ENCODE measurements at regions not wholly inside any gene's neighbourhood (a gene's known extent, or its start where the extent isn't known, plus 50 kb on each side); places are given as distances from the start of the nearest gene placed in this dataset.
"Not testable (repeated sequence)": the region's sequence is repeated elsewhere in the genome, so short reads cannot be mapped to it uniquely, and the experiment has no call there.

GRCh38 chr5:123701511-123702200 lies 189.7 kb downstream of the CSNK1G3 start:
- H3K27me3 Mint-ChIP-seq (ENCODE audit: low read depth) = no peaks in the 10 kb centered on the region
- H3K4me1 Mint-ChIP-seq (ENCODE audit: low read depth) = no peaks in the 10 kb centered on the region
- H3K4me3 Mint-ChIP-seq = no peak overlapping the region
- POLR2A ChIA-PET = no interaction called here
- DNase-seq (no peak), ATAC-seq (no peak)
- H3K36me3 Mint-ChIP-seq (ENCODE audit: low read depth) = no peaks in the 10 kb centered on the region
- CTCF ChIA-PET = no interaction called here
- no peaks in the 10 kb centered on the region for H3K9me3 Mint-ChIP-seq (ENCODE audit: insufficient read depth)
- no peak overlapping the region for H3K27ac Mint-ChIP-seq

- Mint-ChIP-seq H3K4me1 (ENCODE audit: low read depth) (no peaks in the 10 kb centered on the region), H3K27ac (no peak overlapping the region), H3K27me3 (ENCODE audit: low read depth) (no peaks in the 10 kb centered on the region), H3K36me3 (ENCODE audit: low read depth) (no peaks in the 10 kb centered on the region), H3K4me3 (no peak overlapping the region), H3K9me3 (ENCODE audit: insufficient read depth) (no peaks in the 10 kb centered on the region)
- ATAC-seq = no peak
- CTCF ChIA-PET = no interaction called here
- DNase-seq = no peak
- POLR2A ChIA-PET = no interaction called here
These were observed 188.8 kb downstream of the CSNK1G3 start for GRCh38 chr5:123700624-123701287.

GRCh38 chr5:123699571-123699970 lies 187.6 kb downstream of the CSNK1G3 start:
- no peak for ATAC-seq
- Mint-ChIP-seq H3K27ac (no peak overlapping the region), H3K36me3 (ENCODE audit: low read depth) (no peaks in the 10 kb centered on the region), H3K9me3 (ENCODE audit: insufficient read depth) (no peaks in the 10 kb centered on the region), H3K27me3 (ENCODE audit: low read depth) (no peaks in the 10 kb centered on the region), H3K4me1 (ENCODE audit: low read depth) (no peaks in the 10 kb centered on the region), H3K4me3 (no peak overlapping the region)
- POLR2A ChIA-PET = no interaction called here
- DNase-seq = no peak
- CTCF ChIA-PET = no interaction called here

DNA sequence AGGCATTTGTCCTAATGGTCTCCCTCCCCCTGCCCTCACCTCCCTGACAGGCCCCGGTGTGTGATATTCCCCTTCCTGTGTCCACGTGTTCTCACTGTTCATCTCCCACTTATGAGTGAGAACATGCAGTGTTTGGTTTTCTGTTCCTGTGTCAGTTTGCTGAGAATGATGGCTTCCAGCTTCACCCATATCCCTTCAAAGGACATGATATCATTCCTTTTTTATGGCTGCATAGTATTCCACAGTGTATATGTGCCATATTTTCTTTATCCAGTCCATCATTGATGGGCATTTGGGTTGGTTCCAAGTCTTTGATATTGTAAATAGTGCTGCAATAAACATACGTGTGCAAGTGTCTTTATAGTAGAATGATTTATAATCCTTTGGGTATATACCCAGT lies 187.0 kb downstream of the CSNK1G3 start:
- H3K27me3 Mint-ChIP-seq (ENCODE audit: low read depth); POLR2A ChIA-PET; ATAC-seq; H3K4me1 Mint-ChIP-seq (ENCODE audit: low read depth); DNase-seq; H3K36me3 Mint-ChIP-seq (ENCODE audit: low read depth); H3K9me3 Mint-ChIP-seq (ENCODE audit: insufficient read depth); H3K4me3 Mint-ChIP-seq; H3K27ac Mint-ChIP-seq; CTCF ChIA-PET: not testable (repeated sequence)

DNA sequence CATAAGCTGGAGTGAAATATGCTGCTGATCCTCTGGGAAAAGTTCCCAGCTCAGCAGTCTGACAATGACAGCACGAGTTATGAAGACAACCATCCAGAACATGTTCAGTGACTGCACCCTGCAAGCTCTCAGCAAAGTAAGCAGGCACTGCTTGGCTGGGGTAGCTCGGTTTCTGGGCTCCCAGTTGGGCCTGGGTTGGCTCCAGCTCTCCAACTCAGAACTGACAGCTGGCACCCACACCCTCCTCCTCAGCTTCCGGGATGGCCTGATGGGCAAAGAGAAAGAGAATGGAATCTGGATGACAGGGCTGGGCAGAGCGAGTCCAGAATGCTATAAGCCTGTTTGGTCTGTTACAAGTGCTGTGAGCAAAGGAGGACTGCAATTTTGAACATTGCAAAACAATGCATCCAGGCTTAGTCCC lies 185.0 kb downstream of the CSNK1G3 start:
- Mint-ChIP-seq H3K27ac (no peak overlapping the region), H3K4me1 (ENCODE audit: low read depth) (no peaks in the 10 kb centered on the region), H3K9me3 (ENCODE audit: insufficient read depth) (no peaks in the 10 kb centered on the region), H3K36me3 (ENCODE audit: low read depth) (no peaks in the 10 kb centered on the region), H3K27me3 (ENCODE audit: low read depth) (no peaks in the 10 kb centered on the region), H3K4me3 (no peak overlapping the region)
- ChIA-PET CTCF (no interaction called here), POLR2A (no interaction called here)
- no peak for DNase-seq
- ATAC-seq = no peak

DNA sequence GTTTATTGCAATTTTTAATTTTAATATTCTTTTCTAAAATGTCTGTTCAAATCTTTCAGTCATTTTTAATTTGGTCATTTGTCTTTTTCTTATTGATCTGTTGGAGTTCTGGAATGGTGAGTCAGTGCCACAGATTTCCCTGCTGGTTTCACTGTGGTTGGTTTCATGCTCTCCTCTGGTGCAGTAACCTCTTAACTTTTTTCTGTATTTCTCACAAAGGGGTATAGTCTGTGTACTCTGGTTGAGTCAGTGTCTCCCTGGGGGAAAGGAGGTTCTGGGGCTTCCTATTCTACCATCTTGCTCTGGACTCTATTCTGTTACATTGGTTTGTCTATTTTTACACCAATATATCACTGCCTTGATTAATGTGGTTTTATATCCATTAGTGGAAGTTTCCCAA lies 178.8 kb downstream of the CSNK1G3 start:
- Mint-ChIP-seq H3K27me3 (ENCODE audit: low read depth) (no peaks in the 10 kb centered on the region), H3K4me3 (no peak overlapping the region), H3K27ac (no peak overlapping the region), H3K9me3 (ENCODE audit: insufficient read depth) (peaks cover 5% of the 10 kb centered on the region), H3K36me3 (ENCODE audit: low read depth) (no peaks in the 10 kb centered on the region), H3K4me1 (ENCODE audit: low read depth) (no peaks in the 10 kb centered on the region)
- POLR2A ChIA-PET = no interaction called here
- DNase-seq (no peak), ATAC-seq (no peak)
- CTCF ChIA-PET = no interaction called here

- no peak for DNase-seq
- POLR2A ChIA-PET = no interaction called here
- no peak for ATAC-seq
- H3K9me3 Mint-ChIP-seq (ENCODE audit: insufficient read depth) = peaks cover 18% of the 10 kb centered on the region
- CTCF ChIA-PET = no interaction called here
- no peaks in the 10 kb centered on the region for H3K4me1 Mint-ChIP-seq (ENCODE audit: low read depth)
- no peak overlapping the region for H3K4me3 Mint-ChIP-seq
- H3K36me3 Mint-ChIP-seq (ENCODE audit: low read depth) = no peaks in the 10 kb centered on the region
- no peaks in the 10 kb centered on the region for H3K27me3 Mint-ChIP-seq (ENCODE audit: low read depth)
- no peak overlapping the region for H3K27ac Mint-ChIP-seq
These were observed 169.1 kb downstream of the CSNK1G3 start for GRCh38 chr5:123681061-123681460.

DNA sequence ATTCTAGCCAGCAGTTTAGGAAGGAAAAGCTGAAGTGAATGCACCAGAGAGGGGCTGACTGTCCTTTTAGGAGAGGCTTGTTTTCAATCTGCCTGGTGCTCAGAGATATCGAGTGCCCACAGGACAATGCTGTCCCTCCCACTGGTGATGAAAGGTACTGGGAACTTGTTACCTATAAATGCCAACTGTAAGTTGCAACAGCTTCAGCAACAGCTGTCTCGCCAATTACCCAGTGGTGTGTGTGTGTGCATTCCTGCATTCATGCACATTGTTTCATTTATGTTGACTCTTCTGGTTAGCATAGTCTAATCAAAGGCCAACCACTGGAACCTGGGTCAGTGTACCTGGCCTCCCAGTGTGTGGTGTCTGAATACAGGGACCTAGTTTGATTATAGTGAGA lies 161.1 kb downstream of the CSNK1G3 start:
- ATAC-seq = no peak
- POLR2A ChIA-PET = no interaction called here

DNA sequence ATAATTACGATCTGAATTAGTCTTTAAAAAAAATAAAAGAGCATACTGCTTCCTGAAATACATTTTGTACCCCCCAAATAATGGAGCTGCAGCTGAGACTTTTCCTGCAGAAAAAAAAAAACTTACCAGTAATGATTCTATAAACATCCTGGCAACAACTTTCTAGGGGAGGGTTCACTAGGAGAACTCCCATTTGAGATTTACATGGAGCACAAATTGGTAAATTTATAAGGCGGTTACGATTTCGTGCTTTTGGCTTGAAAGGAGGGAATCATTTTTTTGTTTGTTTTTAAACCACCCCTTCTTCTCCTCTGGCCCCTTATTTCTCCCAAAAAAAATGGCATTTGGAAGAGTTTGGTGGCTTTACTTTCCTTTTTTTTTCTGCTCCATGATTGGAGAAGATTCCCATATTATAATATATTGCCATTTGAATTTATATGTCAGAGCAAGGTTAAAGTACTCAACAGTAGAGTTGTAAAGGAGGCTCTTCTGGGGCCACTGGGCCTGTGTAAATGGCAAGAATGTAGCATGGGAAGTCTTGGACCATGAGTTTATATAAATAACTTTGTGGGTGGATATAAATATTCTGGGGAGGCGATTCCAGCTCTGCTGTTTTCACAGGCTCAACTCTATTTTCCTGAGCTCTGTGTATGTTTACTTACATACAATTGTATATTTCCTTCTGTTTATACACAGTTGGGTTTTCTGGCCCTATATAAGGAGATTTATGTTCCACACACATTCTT lies 159.9 kb downstream of the CSNK1G3 start:
- no peak overlapping the region for H3K27ac Mint-ChIP-seq
- ChIA-PET CTCF (interaction anchor here (0.6 to 0.9 kb wide), 2 partner anchors 13 to 32 kb away, joined by 3 read pairs; no protein-coding TSS in a partner anchor), POLR2A (no interaction called here)
- no peak for ATAC-seq
- no peaks in the 10 kb centered on the region for H3K4me1 Mint-ChIP-seq (ENCODE audit: low read depth)
- no peak for DNase-seq
- no peaks in the 10 kb centered on the region for H3K36me3 Mint-ChIP-seq (ENCODE audit: low read depth)
- H3K9me3 Mint-ChIP-seq (ENCODE audit: insufficient read depth) = no peaks in the 10 kb centered on the region
- no peaks in the 10 kb centered on the region for H3K27me3 Mint-ChIP-seq (ENCODE audit: low read depth)
- no peak overlapping the region for H3K4me3 Mint-ChIP-seq

More for the DNA sequence above, 161.1 kb downstream of the CSNK1G3 start:
- H3K4me3 Mint-ChIP-seq = no peak overlapping the region
- H3K27ac Mint-ChIP-seq = no peak overlapping the region
- H3K9me3 Mint-ChIP-seq (ENCODE audit: insufficient read depth) = no peaks in the 10 kb centered on the region
- no peak for DNase-seq
- no peaks in the 10 kb centered on the region for H3K27me3 Mint-ChIP-seq (ENCODE audit: low read depth)
- no peaks in the 10 kb centered on the region for H3K36me3 Mint-ChIP-seq (ENCODE audit: low read depth)
- no peaks in the 10 kb centered on the region for H3K4me1 Mint-ChIP-seq (ENCODE audit: low read depth)
- CTCF ChIA-PET = no interaction called here

DNA sequence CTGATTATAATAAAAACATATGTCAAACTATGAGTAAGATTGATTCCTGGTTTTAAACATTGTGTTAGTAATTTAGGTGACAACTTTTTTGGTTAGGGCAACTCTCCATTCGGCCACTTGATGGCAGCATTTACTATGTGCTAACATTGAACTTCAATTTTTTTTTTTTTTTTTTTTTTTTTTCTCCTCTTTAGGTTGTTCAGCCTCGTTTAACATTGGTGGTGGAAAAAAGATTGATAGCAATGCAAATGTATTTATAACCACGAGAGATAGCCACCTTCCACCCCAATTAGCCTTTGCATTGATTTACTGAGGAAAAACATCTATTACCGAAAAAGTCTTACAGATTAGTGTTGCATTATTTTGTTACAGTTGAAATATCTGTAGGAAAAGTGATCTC lies 159.1 kb downstream of the CSNK1G3 start:
- H3K27me3 Mint-ChIP-seq (ENCODE audit: low read depth) = no peaks in the 10 kb centered on the region
- no peak for ATAC-seq
- no peaks in the 10 kb centered on the region for H3K36me3 Mint-ChIP-seq (ENCODE audit: low read depth)
- POLR2A ChIA-PET = no interaction called here
- no peak overlapping the region for H3K4me3 Mint-ChIP-seq
- H3K27ac Mint-ChIP-seq = no peak overlapping the region
- no peaks in the 10 kb centered on the region for H3K9me3 Mint-ChIP-seq (ENCODE audit: insufficient read depth)
- peak; percentile 61 for DNase-seq
- H3K4me1 Mint-ChIP-seq (ENCODE audit: low read depth) = no peaks in the 10 kb centered on the region
- CTCF ChIA-PET = interaction anchor here (0.9 kb wide), 1 partner anchor 12 kb away, joined by 3 read pairs; no protein-coding TSS in a partner anchor

Data from activated CD8-positive, alpha-beta T cell treated with anti-CD3 and anti-CD28 coated beads, Interleukin-2, amount 10 ng/mL, durations not matched to agents 7 days and 5 days (primary cell).